Bronchial epithelial cell (primary cell): ENCODE measurements at regions not wholly inside any gene's neighbourhood (a gene's known extent, or its start where the extent isn't known, plus 50 kb on each side); places are given as distances from the start of the nearest gene placed in this dataset.
A peak's percentile ranks its signal among the peaks of the same experiment; 100 is the strongest.

Source experiments
- DNase-seq: peaks from one replicate; pipeline ENCODE4 v3.0.0-alpha.2; 2010; ENCODE audit warnings: low read depth
- FAIRE-seq: peaks from 2 replicates; lab custom pipeline; 2011; peaks lifted over from hg19 to GRCh38; lab: Jason Lieb, UNC
- H3K27me3 ChIP-seq: 2 replicates; pipeline ENCODE4 v1.5.1; 2011; ENCODE audit warnings: low read length; ENCODE audit not compliant: control insufficient read depth, insufficient read depth
- H3K36me3 ChIP-seq: 2 replicates; pipeline ENCODE4 v1.5.1; 2011; ENCODE audit warnings: low read length; ENCODE audit not compliant: control insufficient read depth, insufficient read depth
- H3K4me3 ChIP-seq: 2 replicates; pipeline ENCODE4 v1.5.1; 2011; ENCODE audit warnings: mild to moderate bottlenecking, low read depth, low read length, control low read depth
- CTCF ChIP-seq: IDR thresholded peaks from 2 replicates; pipeline ENCODE4 v1.5.1; 2011; ENCODE audit warnings: mild to moderate bottlenecking, moderate library complexity, low read length, control low read depth, inconsistent platforms; ENCODE audit not compliant: insufficient read depth, severe bottlenecking

DNA sequence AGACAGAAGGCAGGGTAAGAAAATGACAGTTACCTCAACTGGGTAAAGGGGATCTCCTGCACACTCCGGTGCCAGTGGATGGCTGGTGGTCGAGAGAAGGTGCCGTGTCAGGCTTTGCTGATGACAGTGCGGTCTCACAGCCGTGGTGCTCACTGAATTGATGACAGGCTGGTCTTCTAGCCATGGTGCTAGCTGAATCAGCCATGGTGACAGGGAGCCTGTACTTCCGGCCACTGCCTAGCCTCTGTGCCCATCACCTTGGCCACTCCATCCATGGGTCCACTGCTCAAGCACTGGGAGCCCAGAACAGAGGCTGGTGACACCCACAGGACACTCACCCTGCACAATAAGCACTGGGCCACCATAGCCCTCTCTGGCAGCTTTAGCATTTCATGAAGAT, 315.9 kb downstream of the FBXO15 start:
- no peak for DNase-seq
- Histone ChIP-seq H3K4me3 (no peak overlapping the region), H3K36me3 (no peaks in the 10 kb centered on the region), H3K27me3 (no peaks in the 10 kb centered on the region)
- TF ChIP-seq CTCF: no peak
- FAIRE-seq: no peak

- no peaks in the 10 kb centered on the region for H3K27me3 ChIP-seq
- no peaks in the 10 kb centered on the region for H3K36me3 ChIP-seq
- no peak overlapping the region for H3K4me3 ChIP-seq
- DNase-seq (no peak), FAIRE-seq (no peak)
- no peak for TF ChIP-seq CTCF
These were observed 318.5 kb downstream of the FBXO15 start for GRCh38 chr18:73829146-73829545.

DNA sequence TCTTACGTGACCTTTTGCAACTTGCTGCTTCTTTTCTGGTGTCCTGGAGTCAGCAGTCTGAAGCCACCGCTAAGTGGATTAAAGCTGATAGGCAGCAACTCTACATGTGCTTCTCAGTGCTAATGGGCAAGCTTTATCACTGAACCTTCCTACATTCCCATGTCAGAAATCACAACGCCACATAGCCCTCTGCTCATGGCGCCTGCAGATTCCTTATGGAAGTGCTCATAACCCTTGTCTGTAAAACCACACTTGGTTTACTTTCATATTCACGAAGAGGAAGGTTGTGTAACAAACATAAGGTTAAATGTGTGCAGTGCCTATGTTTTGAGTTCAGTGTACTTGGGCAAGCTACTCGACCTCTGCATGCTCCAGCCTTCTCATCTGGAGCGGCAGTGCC, 319.8 kb downstream of the FBXO15 start:
- H3K36me3 ChIP-seq: no peaks in the 10 kb centered on the region
- no peak for FAIRE-seq

GRCh38 chr18:73826098-73826497, 321.5 kb downstream of the FBXO15 start:
- no peak for FAIRE-seq
- Histone ChIP-seq H3K4me3 (no peak overlapping the region), H3K36me3 (no peaks in the 10 kb centered on the region), H3K27me3 (no peaks in the 10 kb centered on the region)
- peak; percentile 8 for DNase-seq
- TF ChIP-seq CTCF: no peak

More for the DNA sequence above, 319.8 kb downstream of the FBXO15 start:
- H3K4me3 ChIP-seq: no peak overlapping the region
- no peak for TF ChIP-seq CTCF
- DNase-seq: no peak
- no peaks in the 10 kb centered on the region for H3K27me3 ChIP-seq

DNA sequence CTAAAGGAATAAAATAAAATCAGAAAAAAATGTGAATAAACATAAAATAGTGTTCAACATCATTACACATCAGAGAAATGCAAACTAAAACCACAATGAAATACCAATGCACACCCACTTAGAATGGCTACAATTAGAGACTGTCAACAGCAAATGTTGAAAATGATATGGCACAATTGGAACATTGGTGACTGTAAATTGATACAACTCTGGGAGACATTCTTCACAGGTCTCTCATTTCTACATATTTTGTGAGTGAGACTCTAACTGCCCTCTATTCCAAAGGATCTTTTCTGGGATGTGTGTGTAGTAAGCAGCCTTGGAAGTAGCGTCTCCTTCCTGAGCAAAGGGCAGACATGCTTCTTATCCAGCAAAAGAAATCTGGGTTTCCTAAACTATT, 323.0 kb downstream of the FBXO15 start:
- Histone ChIP-seq H3K4me3 (no peak overlapping the region), H3K27me3 (no peaks in the 10 kb centered on the region), H3K36me3 (no peaks in the 10 kb centered on the region)
- TF ChIP-seq CTCF: no peak
- DNase-seq (peak; percentile 17), FAIRE-seq (no peak)

DNA sequence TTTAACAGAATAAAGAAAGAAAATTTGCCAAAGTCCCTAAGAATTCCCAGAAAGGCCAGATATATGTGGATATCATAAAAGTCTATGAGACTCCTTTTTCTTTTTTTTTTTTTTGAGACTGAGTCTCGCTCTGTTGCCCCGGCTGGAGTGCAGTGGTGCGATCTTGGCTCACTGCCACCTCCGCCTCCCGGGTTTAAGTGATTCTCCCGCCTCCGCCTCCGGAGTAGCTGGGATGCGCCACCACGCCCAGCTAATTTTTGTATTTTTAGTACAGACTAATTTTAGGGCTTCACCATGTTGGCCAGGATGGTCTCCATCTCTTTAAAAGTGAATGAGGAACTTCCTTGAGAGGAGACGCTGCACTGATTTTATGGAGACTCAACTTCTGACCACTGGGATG, 335.2 kb downstream of the FBXO15 start:
- no peak for DNase-seq
- H3K36me3 ChIP-seq: no peaks in the 10 kb centered on the region
- no peak overlapping the region for H3K4me3 ChIP-seq
- H3K27me3 ChIP-seq: peaks cover 2% of the 10 kb centered on the region
- no peak for TF ChIP-seq CTCF
- no peak for FAIRE-seq
